ENCODE measurements at regions not wholly inside any gene's neighbourhood (a gene's known extent, or its start where the extent isn't known, plus 50 kb on each side); places are given as distances from the start of the nearest gene placed in this dataset.

DNA sequence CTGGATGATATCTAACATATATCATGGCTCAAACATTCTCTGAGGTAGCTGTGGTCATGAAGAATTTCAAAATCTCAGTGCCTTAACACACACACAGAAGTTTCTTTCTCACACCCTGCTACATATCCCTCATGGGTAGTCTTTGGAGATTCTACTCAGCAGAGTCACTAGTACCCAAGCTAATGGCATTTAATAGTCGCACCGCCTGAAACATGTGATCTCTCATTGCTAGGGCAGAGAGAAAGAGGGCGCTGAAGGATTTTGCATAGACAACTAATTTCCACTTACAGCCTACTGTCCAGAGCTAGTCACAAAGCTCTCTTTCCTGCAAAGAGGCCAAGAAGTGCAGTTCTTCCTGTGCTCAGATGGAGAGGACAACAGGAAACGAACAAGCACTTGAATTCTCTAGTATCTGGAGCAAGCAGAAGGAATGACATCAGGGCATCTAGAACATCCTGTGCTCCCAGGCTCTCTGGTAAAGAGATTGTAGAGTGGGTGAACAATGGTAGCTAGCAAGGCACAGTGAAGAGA, 183.4 kb upstream of the PTBP2 start:
- TF ChIP-seq, protein P1, sequence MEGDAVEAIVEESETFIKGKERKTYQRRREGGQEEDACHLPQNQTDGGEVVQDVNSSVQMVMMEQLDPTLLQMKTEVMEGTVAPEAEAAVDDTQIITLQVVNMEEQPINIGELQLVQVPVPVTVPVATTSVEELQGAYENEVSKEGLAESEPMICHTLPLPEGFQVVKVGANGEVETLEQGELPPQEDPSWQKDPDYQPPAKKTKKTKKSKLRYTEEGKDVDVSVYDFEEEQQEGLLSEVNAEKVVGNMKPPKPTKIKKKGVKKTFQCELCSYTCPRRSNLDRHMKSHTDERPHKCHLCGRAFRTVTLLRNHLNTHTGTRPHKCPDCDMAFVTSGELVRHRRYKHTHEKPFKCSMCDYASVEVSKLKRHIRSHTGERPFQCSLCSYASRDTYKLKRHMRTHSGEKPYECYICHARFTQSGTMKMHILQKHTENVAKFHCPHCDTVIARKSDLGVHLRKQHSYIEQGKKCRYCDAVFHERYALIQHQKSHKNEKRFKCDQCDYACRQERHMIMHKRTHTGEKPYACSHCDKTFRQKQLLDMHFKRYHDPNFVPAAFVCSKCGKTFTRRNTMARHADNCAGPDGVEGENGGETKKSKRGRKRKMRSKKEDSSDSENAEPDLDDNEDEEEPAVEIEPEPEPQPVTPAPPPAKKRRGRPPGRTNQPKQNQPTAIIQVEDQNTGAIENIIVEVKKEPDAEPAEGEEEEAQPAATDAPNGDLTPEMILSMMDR (conservative IDR thresholded peaks at IDR 0.05) = no peak
- TF ChIP-seq EZH2 (IDR thresholded peaks at IDR 0.05; ENCODE audit: low read depth) = no peak

Data from PC-9 (cell line).